Loucy (cell line): ENCODE measurements at regions not wholly inside any gene's neighbourhood (a gene's known extent, or its start where the extent isn't known, plus 50 kb on each side); places are given as distances from the start of the nearest gene placed in this dataset.

Source experiments
- H2AFZ ChIP-seq: fragments of 200-600 bp; sonication (generic); 2 replicates; pipeline ENCODE4 v1.6.0; 2016; ENCODE audit warnings: antibody characterized with exemption, mild to moderate bottlenecking, low read length, moderate library complexity
- H3F3A ChIP-seq: fragments of 200-600 bp; 2 replicates; pipeline ENCODE4 v1.6.0; 2016; ENCODE audit warnings: antibody characterized with exemption, low read depth, mild to moderate bottlenecking
- H3K27me3 ChIP-seq: fragments of 200-600 bp; sonication (generic); 2 replicates; pipeline ENCODE4 v1.6.1; 2014; ENCODE audit warnings: low read length, mild to moderate bottlenecking; ENCODE audit not compliant: insufficient read depth, poor library complexity, severe bottlenecking
- H3K36me3 ChIP-seq: fragments of 200-600 bp; sonication (generic); 2 replicates; pipeline ENCODE4 v1.6.1; 2016; ENCODE audit warnings: low read length; ENCODE audit not compliant: insufficient read depth
- H3K4me1 ChIP-seq: fragments of 200-600 bp; sonication (generic); 2 replicates; pipeline ENCODE4 v1.5.1; 2014; ENCODE audit warnings: low read length, mild to moderate bottlenecking; ENCODE audit not compliant: insufficient read depth, poor library complexity, severe bottlenecking
- H3K4me2 ChIP-seq: fragments of 200-600 bp; sonication (generic); 2 replicates; pipeline ENCODE4 v1.6.0; 2014; ENCODE audit warnings: antibody characterized with exemption, low read length, low read depth, mild to moderate bottlenecking; ENCODE audit not compliant: poor library complexity, severe bottlenecking
- H3K4me3 ChIP-seq: fragments of 200-600 bp; sonication (generic); 2 replicates; pipeline ENCODE4 v1.5.1; 2014; ENCODE audit warnings: low read length, mild to moderate bottlenecking, mixed read lengths; ENCODE audit not compliant: poor library complexity, severe bottlenecking
- H3K79me2 ChIP-seq: fragments of 200-600 bp; sonication (generic); 2 replicates; pipeline ENCODE4 v1.6.1; 2014; ENCODE audit warnings: low read length; ENCODE audit not compliant: insufficient read depth
- H3K9ac ChIP-seq: fragments of 200-600 bp; sonication (generic); 2 replicates; pipeline ENCODE4 v1.6.0; 2014; ENCODE audit warnings: mild to moderate bottlenecking, low read depth, low read length, moderate library complexity; ENCODE audit not compliant: poor library complexity, severe bottlenecking
- H3K9me2 ChIP-seq: fragments of 200-600 bp; sonication (generic); replicated peaks from 2 replicates; pipeline ENCODE4 v1.6.1; 2016; ENCODE audit warnings: low read depth, low read length, mixed read lengths
- H3K9me3 ChIP-seq: fragments of 200-600 bp; sonication (generic); 2 replicates; pipeline ENCODE4 v1.6.1; 2014; ENCODE audit warnings: mild to moderate bottlenecking, antibody characterized with exemption, low read length, low read depth; ENCODE audit not compliant: insufficient read depth
- H4K20me1 ChIP-seq: fragments of 200-600 bp; sonication (generic); 2 replicates; pipeline ENCODE4 v1.6.0; 2014; ENCODE audit warnings: antibody characterized with exemption, low read length, mild to moderate bottlenecking; ENCODE audit not compliant: insufficient read depth, poor library complexity, severe bottlenecking
- CTCF ChIP-seq: fragments of 200-600 bp; sonication (generic); conservative IDR thresholded peaks from 2 replicates; pipeline ENCODE4 v1.5.1; 2014; ENCODE audit warnings: mild to moderate bottlenecking, antibody characterized with exemption, low read length
- EZH2phosphoT487 ChIP-seq: fragments of 200-600 bp; IDR thresholded peaks from 2 replicates; pipeline ENCODE4 v1.6.1; 2018; ENCODE audit warnings: antibody characterized with exemption, mild to moderate bottlenecking, moderate library complexity, borderline replicate concordance

GRCh38 chr13:105050686-105051085 is 1484.8 kb downstream of the EFNB2 start:
- no peaks in the 10 kb centered on the region for H3K4me1 ChIP-seq
- H4K20me1 ChIP-seq = no peaks in the 10 kb centered on the region
- no peaks in the 10 kb centered on the region for H3F3A ChIP-seq
- no peaks in the 10 kb centered on the region for H3K9me2 ChIP-seq
- no peaks in the 10 kb centered on the region for H3K36me3 ChIP-seq
- H2AFZ ChIP-seq = 0 out of 2 replicates have a peak overlapping the region, but pooled peaks have one; percentile 4
- H3K27me3 ChIP-seq = no peaks in the 10 kb centered on the region
- H3K9ac ChIP-seq = no peak overlapping the region
- no peaks in the 10 kb centered on the region for H3K9me3 ChIP-seq
- no peak overlapping the region for H3K4me2 ChIP-seq
- no peak overlapping the region for H3K4me3 ChIP-seq
- H3K79me2 ChIP-seq = no peaks in the 10 kb centered on the region
- no peak for TF ChIP-seq CTCF
- TF ChIP-seq EZH2phosphoT487 = no peak

DNA sequence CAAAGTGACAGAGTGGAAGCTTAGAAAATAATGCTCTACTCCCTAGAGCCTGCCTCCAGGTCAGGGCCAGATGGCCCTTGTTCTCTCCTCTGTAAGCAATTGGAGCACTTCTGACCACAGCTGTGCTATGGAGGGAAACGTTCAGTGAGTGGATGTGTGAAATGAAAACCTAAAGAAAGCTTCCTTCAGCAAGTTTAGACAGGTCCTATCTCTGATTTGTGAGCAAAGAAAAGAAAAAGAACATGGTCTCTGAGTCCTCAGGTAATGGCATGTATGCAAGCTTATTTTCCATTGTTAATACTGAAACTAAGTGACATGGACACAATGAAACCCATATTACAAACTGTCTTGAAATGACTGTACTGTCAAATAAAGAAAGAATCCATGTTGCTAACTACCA is 1486.8 kb downstream of the EFNB2 start:
- peak overlapping the region; percentile 31; the same call in 1 of the 2 replicates for H2AFZ ChIP-seq
- H3K36me3 ChIP-seq = no peaks in the 10 kb centered on the region
- H3K4me2 ChIP-seq = no peak overlapping the region
- H3K4me3 ChIP-seq = no peak overlapping the region
- TF ChIP-seq EZH2phosphoT487 = no peak
- no peak for TF ChIP-seq CTCF
- no peaks in the 10 kb centered on the region for H3K79me2 ChIP-seq
- no peaks in the 10 kb centered on the region for H4K20me1 ChIP-seq
- H3K9ac ChIP-seq = no peak overlapping the region
- H3K9me3 ChIP-seq = peaks cover under 1% of the 10 kb centered on the region; the same call in 1 of the 2 replicates
- H3K9me2 ChIP-seq = no peaks in the 10 kb centered on the region
- no peaks in the 10 kb centered on the region for H3K4me1 ChIP-seq
- H3F3A ChIP-seq = no peaks in the 10 kb centered on the region
- H3K27me3 ChIP-seq = no peaks in the 10 kb centered on the region

GRCh38 chr13:105047676-105048295 is 1487.7 kb downstream of the EFNB2 start:
- Histone ChIP-seq H3K9ac (no peak overlapping the region), H3K79me2 (no peaks in the 10 kb centered on the region), H3K4me2 (no peak overlapping the region), H3K4me3 (no peak overlapping the region), H3K9me2 (no peaks in the 10 kb centered on the region), H3F3A (no peaks in the 10 kb centered on the region), H3K9me3 (peaks cover 7% of the 10 kb centered on the region; the same call in 1 of the 2 replicates), H3K4me1 (no peaks in the 10 kb centered on the region), H2AFZ (no peak overlapping the region), H3K27me3 (no peaks in the 10 kb centered on the region), H3K36me3 (no peaks in the 10 kb centered on the region), H4K20me1 (no peaks in the 10 kb centered on the region)
- TF ChIP-seq CTCF (no peak), EZH2phosphoT487 (no peak)
